Suppressor macrophage treated with lipopolysaccharide for 1 hour (primary cell): ENCODE measurements at regions not wholly inside any gene's neighbourhood (a gene's known extent, or its start where the extent isn't known, plus 50 kb on each side); places are given as distances from the start of the nearest gene placed in this dataset.

Source experiments
- DNase-seq, 3 donors: peaks; one replicate each; pipeline ENCODE4 v3.0.0-alpha.2; 2020 to 2022

- DNase-seq: no peak
Observed at GRCh38 chr12:115857160-115857920, 420.2 kb downstream of the MED13L start.

GRCh38 chr12:115852054-115852453, 425.4 kb downstream of the MED13L start:
- DNase-seq: no peak

- no peak for DNase-seq
Observed at GRCh38 chr12:115850957-115851356, 426.5 kb downstream of the MED13L start.

- no peak for DNase-seq
Observed at GRCh38 chr12:115849262-115849943, 428.1 kb downstream of the MED13L start.

- no peak for DNase-seq
Observed at GRCh38 chr12:115847398-115847797, 430.1 kb downstream of the MED13L start.

- DNase-seq: no peak
Observed at GRCh38 chr12:115846516-115846915, 431.0 kb downstream of the MED13L start.

- no peak for DNase-seq
Observed at GRCh38 chr12:115840159-115840558, 437.3 kb downstream of the MED13L start.

- DNase-seq: no peak
Observed at GRCh38 chr12:115838952-115839351, 438.5 kb downstream of the MED13L start.

- DNase-seq: no peak
Observed at GRCh38 chr12:115837220-115837619, 440.3 kb downstream of the MED13L start.

GRCh38 chr12:115835445-115835844, 442.0 kb downstream of the MED13L start:
- no peak for DNase-seq

GRCh38 chr12:115833704-115834103, 443.8 kb downstream of the MED13L start:
- DNase-seq: no peak

GRCh38 chr12:115830633-115831032, 446.9 kb downstream of the MED13L start:
- no peak for DNase-seq

- DNase-seq: no peak
Observed at GRCh38 chr12:115830070-115830469, 447.4 kb downstream of the MED13L start.

- no peak for DNase-seq
Observed at GRCh38 chr12:115828168-115828567, 449.3 kb downstream of the MED13L start.

GRCh38 chr12:115824936-115825602, 452.4 kb downstream of the MED13L start:
- no peak for DNase-seq

- DNase-seq: no peak
Observed at GRCh38 chr12:115823635-115824034, 453.9 kb downstream of the MED13L start.

GRCh38 chr12:115820656-115821055, 456.8 kb downstream of the MED13L start:
- DNase-seq: no peak

- DNase-seq: no peak
Observed at GRCh38 chr12:115818973-115819372, 458.5 kb downstream of the MED13L start.

- DNase-seq: no peak
Observed at GRCh38 chr12:115817389-115817788, 460.1 kb downstream of the MED13L start.

GRCh38 chr12:115815924-115816323, 461.6 kb downstream of the MED13L start:
- no peak for DNase-seq

- no peak for DNase-seq
Observed at GRCh38 chr12:115813256-115813655, 464.2 kb downstream of the MED13L start.

GRCh38 chr12:115811929-115812328, 465.6 kb downstream of the MED13L start:
- DNase-seq: no peak

GRCh38 chr12:115811045-115811444, 466.4 kb downstream of the MED13L start:
- DNase-seq: no peak
